ENCODE measurements at regions not wholly inside any gene's neighbourhood (a gene's known extent, or its start where the extent isn't known, plus 50 kb on each side); places are given as distances from the start of the nearest gene placed in this dataset.

DNA sequence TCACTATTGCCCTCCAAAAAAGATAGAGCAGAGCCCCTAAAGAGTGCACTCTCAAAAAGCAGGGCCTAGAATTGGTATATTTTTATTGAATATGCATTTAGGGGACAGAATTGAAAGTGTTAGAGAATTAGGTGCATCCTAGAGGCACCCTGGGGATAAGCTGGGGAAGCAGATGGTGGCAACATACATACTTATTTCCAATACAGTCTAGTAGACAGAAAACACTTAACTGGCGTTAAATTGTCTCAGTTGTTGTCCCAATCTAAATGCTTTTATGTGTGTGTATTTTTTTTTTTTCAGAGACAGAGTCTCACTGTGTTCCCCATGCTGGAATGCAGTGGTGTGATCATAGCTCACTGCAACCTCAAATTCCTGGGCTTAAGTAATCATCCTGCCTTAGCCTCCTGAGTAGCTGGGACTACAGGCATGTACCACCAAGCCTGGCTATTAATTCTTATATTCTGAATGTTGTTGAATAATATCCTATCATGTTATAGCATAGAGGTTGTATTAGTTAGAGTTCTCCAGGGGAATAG, 481.8 kb downstream of the GRXCR1 start:
- TF ChIP-seq SUZ12 (IDR thresholded peaks at IDR 0.05; ENCODE audit: extremely low read depth, insufficient read depth, insufficient read length): no peak
- no peak for TF ChIP-seq ZNF274 (IDR thresholded peaks at IDR 0.05; ENCODE audit: low read depth, low read length)
- no peak for TF ChIP-seq YY1 (IDR thresholded peaks at IDR 0.05; ENCODE audit: insufficient read depth, insufficient read length)
